Natural killer cell treated with Interleukin-12 subunit alpha and Interleukin-12 subunit beta and Interleukin-15 and Interleukin-18, amount 100 ng/mL, for 72 hours (primary cell): ENCODE measurements at regions not wholly inside any gene's neighbourhood (a gene's known extent, or its start where the extent isn't known, plus 50 kb on each side); places are given as distances from the start of the nearest gene placed in this dataset.
A peak's percentile ranks its signal among the peaks of the same experiment; 100 is the strongest.

Experiments
- ATAC-seq, 2 donors: fragments of 150-1000 bp; cut with Tn5 transposase in 1 of 2; sonication (Bioruptor Pico), chemical (Tn5 transposase) in 1 of 2; 2 replicates each; pipeline ENCODE4 v1.10.0; 2021
- DNase-seq: peaks from one replicate; pipeline ENCODE4 v3.0.0; 2022; ENCODE audit warnings: low spot score
- H3K27ac Mint-ChIP-seq, 2 donors: 1 replicate in 1 of 2; 2 replicates in 1 of 2; pipeline ENCODE4 v1.8.0; 2022; ENCODE audit warnings: mixed read lengths in 2 of 2, mild to moderate bottlenecking in 1 of 2, moderate library complexity in 1 of 2
- H3K27me3 Mint-ChIP-seq, 2 donors: 1 replicate in 1 of 2; 2 replicates in 1 of 2; pipeline ENCODE4 v1.8.0; 2022; ENCODE audit warnings: mixed read lengths in 2 of 2
- H3K36me3 Mint-ChIP-seq: one replicate; pipeline ENCODE4 v1.8.0; 2022; ENCODE audit warnings: mixed read lengths
- H3K4me1 Mint-ChIP-seq, 2 donors: 1 replicate in 1 of 2; 2 replicates in 1 of 2; pipeline ENCODE4 v1.8.0; 2022; ENCODE audit warnings: low read depth in 2 of 2, mixed read lengths in 2 of 2, mild to moderate bottlenecking in 1 of 2
- H3K4me3 Mint-ChIP-seq: one replicate; pipeline ENCODE4 v1.8.0; 2022; ENCODE audit warnings: mixed read lengths
- H3K9me3 Mint-ChIP-seq: 2 replicates; pipeline ENCODE4 v1.8.0; 2022; ENCODE audit warnings: mixed read lengths

GRCh38 chr9:71632776-71633175 is 135.5 kb downstream of the CEMIP2 start:
- H3K27me3 Mint-ChIP-seq = peaks cover 0 to 5% of the 10 kb centered on the region in 2 donors
- no peak for ATAC-seq

GRCh38 chr9:71630377-71630995 is 137.8 kb downstream of the CEMIP2 start:
- no peaks in the 10 kb centered on the region for H3K9me3 Mint-ChIP-seq
- no peak overlapping the region for H3K4me3 Mint-ChIP-seq
- no peak for DNase-seq
- peaks cover 6% of the 10 kb centered on the region in 2 donors for H3K4me1 Mint-ChIP-seq
- no peak for ATAC-seq
- H3K27me3 Mint-ChIP-seq = peaks cover 0 to 5% of the 10 kb centered on the region in 2 donors
- H3K36me3 Mint-ChIP-seq = no peaks in the 10 kb centered on the region
- peak overlapping the region in 1 of 2 donors; percentile 6 for H3K27ac Mint-ChIP-seq

More at GRCh38 chr9:71632776-71633175, 135.5 kb downstream of the CEMIP2 start:
- no peak overlapping the region for H3K27ac Mint-ChIP-seq
- no peak for DNase-seq
- peaks cover 6 to 10% of the 10 kb centered on the region in 2 donors for H3K4me1 Mint-ChIP-seq
- H3K9me3 Mint-ChIP-seq = no peaks in the 10 kb centered on the region
- no peak overlapping the region for H3K4me3 Mint-ChIP-seq
- no peaks in the 10 kb centered on the region for H3K36me3 Mint-ChIP-seq

GRCh38 chr9:71629578-71630215 is 138.6 kb downstream of the CEMIP2 start:
- no peaks in the 10 kb centered on the region for H3K36me3 Mint-ChIP-seq
- H3K4me1 Mint-ChIP-seq = peaks cover 6% of the 10 kb centered on the region in 2 donors
- no peak overlapping the region for H3K4me3 Mint-ChIP-seq
- DNase-seq (no peak), ATAC-seq (no peak)
- no peak overlapping the region for H3K27ac Mint-ChIP-seq
- no peaks in the 10 kb centered on the region for H3K9me3 Mint-ChIP-seq
- H3K27me3 Mint-ChIP-seq = peaks cover 0 to 5% of the 10 kb centered on the region in 2 donors

- no peaks in the 10 kb centered on the region for H3K36me3 Mint-ChIP-seq
- H3K4me1 Mint-ChIP-seq = peaks cover 6% of the 10 kb centered on the region in 2 donors
- H3K27me3 Mint-ChIP-seq = peaks cover 0 to 5% of the 10 kb centered on the region in 2 donors
- H3K27ac Mint-ChIP-seq = no peak overlapping the region
- ATAC-seq (no peak), DNase-seq (no peak)
- H3K9me3 Mint-ChIP-seq = no peaks in the 10 kb centered on the region
- H3K4me3 Mint-ChIP-seq = no peak overlapping the region
Observed at GRCh38 chr9:71628247-71628646, 140.1 kb downstream of the CEMIP2 start.

- H3K9me3 Mint-ChIP-seq = no peaks in the 10 kb centered on the region
- peaks cover 0 to 2% of the 10 kb centered on the region in 2 donors for H3K27me3 Mint-ChIP-seq
- no peak overlapping the region for H3K4me3 Mint-ChIP-seq
- ATAC-seq (no peak), DNase-seq (no peak)
- no peaks in the 10 kb centered on the region for H3K36me3 Mint-ChIP-seq
- H3K27ac Mint-ChIP-seq = no peak overlapping the region
- peaks cover 6% of the 10 kb centered on the region in 2 donors for H3K4me1 Mint-ChIP-seq
Observed at GRCh38 chr9:71627537-71627936, 140.8 kb downstream of the CEMIP2 start.

GRCh38 chr9:71626395-71626794 is 141.9 kb downstream of the CEMIP2 start:
- H3K4me3 Mint-ChIP-seq = no peak overlapping the region
- H3K9me3 Mint-ChIP-seq = no peaks in the 10 kb centered on the region
- no peaks in the 10 kb centered on the region for H3K36me3 Mint-ChIP-seq
- ATAC-seq (no peak), DNase-seq (no peak)
- H3K27me3 Mint-ChIP-seq = no peaks in the 10 kb centered on the region
- no peak overlapping the region for H3K27ac Mint-ChIP-seq
- peaks cover 6% of the 10 kb centered on the region in 2 donors for H3K4me1 Mint-ChIP-seq

GRCh38 chr9:71624728-71625127 is 143.6 kb downstream of the CEMIP2 start:
- H3K4me3 Mint-ChIP-seq = no peak overlapping the region
- no peaks in the 10 kb centered on the region for H3K27me3 Mint-ChIP-seq
- ATAC-seq (no peak), DNase-seq (no peak)
- H3K36me3 Mint-ChIP-seq = no peaks in the 10 kb centered on the region
- no peak overlapping the region for H3K27ac Mint-ChIP-seq
- peaks cover 0 to 3% of the 10 kb centered on the region in 2 donors for H3K4me1 Mint-ChIP-seq
- H3K9me3 Mint-ChIP-seq = no peaks in the 10 kb centered on the region

GRCh38 chr9:71620746-71621145 is 147.6 kb downstream of the CEMIP2 start:
- Mint-ChIP-seq H3K36me3 (peaks cover 9% of the 10 kb centered on the region), H3K4me1 (no peaks in the 10 kb centered on the region), H3K4me3 (no peak overlapping the region), H3K27ac (no peak overlapping the region), H3K9me3 (no peaks in the 10 kb centered on the region), H3K27me3 (no peaks in the 10 kb centered on the region)
- no peak for ATAC-seq
- no peak for DNase-seq

GRCh38 chr9:71620331-71620730 is 148.0 kb downstream of the CEMIP2 start:
- H3K4me3 Mint-ChIP-seq = no peak overlapping the region
- no peak overlapping the region for H3K27ac Mint-ChIP-seq
- peaks cover 9% of the 10 kb centered on the region for H3K36me3 Mint-ChIP-seq
- no peaks in the 10 kb centered on the region for H3K4me1 Mint-ChIP-seq
- DNase-seq (no peak), ATAC-seq (no peak)
- no peaks in the 10 kb centered on the region for H3K9me3 Mint-ChIP-seq
- H3K27me3 Mint-ChIP-seq = no peaks in the 10 kb centered on the region

GRCh38 chr9:71619926-71620325 is 148.4 kb downstream of the CEMIP2 start:
- no peak for DNase-seq
- H3K27me3 Mint-ChIP-seq = no peaks in the 10 kb centered on the region
- no peaks in the 10 kb centered on the region for H3K9me3 Mint-ChIP-seq
- H3K4me1 Mint-ChIP-seq = no peaks in the 10 kb centered on the region
- H3K4me3 Mint-ChIP-seq = no peak overlapping the region
- no peak for ATAC-seq
- H3K36me3 Mint-ChIP-seq = peaks cover 9% of the 10 kb centered on the region
- H3K27ac Mint-ChIP-seq = no peak overlapping the region

- Mint-ChIP-seq H3K36me3 (peaks cover 9% of the 10 kb centered on the region), H3K27me3 (no peaks in the 10 kb centered on the region), H3K27ac (no peak overlapping the region), H3K4me1 (no peaks in the 10 kb centered on the region), H3K4me3 (no peak overlapping the region), H3K9me3 (peaks cover 3% of the 10 kb centered on the region)
- DNase-seq = no peak
- ATAC-seq = no peak
Observed at GRCh38 chr9:71614409-71615010, 153.8 kb downstream of the CEMIP2 start.

GRCh38 chr9:71612889-71613288 is 155.4 kb downstream of the CEMIP2 start:
- Mint-ChIP-seq H3K27ac (no peak overlapping the region), H3K4me1 (no peaks in the 10 kb centered on the region), H3K27me3 (no peaks in the 10 kb centered on the region), H3K4me3 (no peak overlapping the region), H3K9me3 (peaks cover 3% of the 10 kb centered on the region), H3K36me3 (peaks cover 9% of the 10 kb centered on the region)
- ATAC-seq (no peak), DNase-seq (no peak)

GRCh38 chr9:71609448-71609830 is 158.9 kb downstream of the CEMIP2 start:
- ATAC-seq (no peak), DNase-seq (no peak)
- H3K27ac Mint-ChIP-seq = no peak overlapping the region
- peaks cover 3% of the 10 kb centered on the region for H3K9me3 Mint-ChIP-seq
- no peaks in the 10 kb centered on the region for H3K4me1 Mint-ChIP-seq
- H3K4me3 Mint-ChIP-seq = no peak overlapping the region
- H3K27me3 Mint-ChIP-seq = no peaks in the 10 kb centered on the region
- H3K36me3 Mint-ChIP-seq = no peaks in the 10 kb centered on the region

GRCh38 chr9:71608825-71609447 is 159.4 kb downstream of the CEMIP2 start:
- no peaks in the 10 kb centered on the region for H3K27me3 Mint-ChIP-seq
- no peak overlapping the region for H3K4me3 Mint-ChIP-seq
- no peak overlapping the region for H3K27ac Mint-ChIP-seq
- peaks cover 3% of the 10 kb centered on the region for H3K9me3 Mint-ChIP-seq
- no peaks in the 10 kb centered on the region for H3K36me3 Mint-ChIP-seq
- H3K4me1 Mint-ChIP-seq = no peaks in the 10 kb centered on the region
- no peak for ATAC-seq
- DNase-seq = no peak
